ENCODE measurements at regions not wholly inside any gene's neighbourhood (a gene's known extent, or its start where the extent isn't known, plus 50 kb on each side); places are given as distances from the start of the nearest gene placed in this dataset.

DNA sequence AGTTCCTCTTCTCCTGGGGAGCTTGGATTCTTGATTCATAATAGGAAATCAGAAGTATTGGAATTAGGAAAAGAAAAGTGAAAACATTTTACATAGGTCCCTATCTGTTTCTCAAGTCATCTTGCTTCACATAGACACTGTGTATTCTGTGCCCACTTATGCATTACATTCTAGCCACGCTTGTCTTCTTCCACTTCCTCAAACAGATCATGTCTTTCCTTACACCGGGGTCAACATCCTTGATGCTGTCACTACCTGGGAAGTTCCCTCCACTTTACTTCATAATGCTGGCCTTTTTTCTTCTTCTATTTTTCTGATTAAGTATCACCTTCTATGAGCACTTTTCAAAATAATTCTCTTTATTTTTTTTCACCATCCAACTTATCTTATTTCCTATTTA lies 606.4 kb upstream of the CDH8 start:
- TF ChIP-seq POLR2A (IDR thresholded peaks at IDR 0.05), result no peak
- TF ChIP-seq, protein P1, sequence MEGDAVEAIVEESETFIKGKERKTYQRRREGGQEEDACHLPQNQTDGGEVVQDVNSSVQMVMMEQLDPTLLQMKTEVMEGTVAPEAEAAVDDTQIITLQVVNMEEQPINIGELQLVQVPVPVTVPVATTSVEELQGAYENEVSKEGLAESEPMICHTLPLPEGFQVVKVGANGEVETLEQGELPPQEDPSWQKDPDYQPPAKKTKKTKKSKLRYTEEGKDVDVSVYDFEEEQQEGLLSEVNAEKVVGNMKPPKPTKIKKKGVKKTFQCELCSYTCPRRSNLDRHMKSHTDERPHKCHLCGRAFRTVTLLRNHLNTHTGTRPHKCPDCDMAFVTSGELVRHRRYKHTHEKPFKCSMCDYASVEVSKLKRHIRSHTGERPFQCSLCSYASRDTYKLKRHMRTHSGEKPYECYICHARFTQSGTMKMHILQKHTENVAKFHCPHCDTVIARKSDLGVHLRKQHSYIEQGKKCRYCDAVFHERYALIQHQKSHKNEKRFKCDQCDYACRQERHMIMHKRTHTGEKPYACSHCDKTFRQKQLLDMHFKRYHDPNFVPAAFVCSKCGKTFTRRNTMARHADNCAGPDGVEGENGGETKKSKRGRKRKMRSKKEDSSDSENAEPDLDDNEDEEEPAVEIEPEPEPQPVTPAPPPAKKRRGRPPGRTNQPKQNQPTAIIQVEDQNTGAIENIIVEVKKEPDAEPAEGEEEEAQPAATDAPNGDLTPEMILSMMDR (IDR thresholded peaks at IDR 0.05), result no peak
